NOMO-1 treated with DMSO at 0.1 percent for 48 hours (cell line): ENCODE measurements at regions not wholly inside any gene's neighbourhood (a gene's known extent, or its start where the extent isn't known, plus 50 kb on each side); places are given as distances from the start of the nearest gene placed in this dataset.

Experiments used
- DNase-seq: peaks from one replicate; lab custom pipeline; 2025; ENCODE audit not compliant: unreplicated experiment; lab: John Stamatoyannopoulos, UW

GRCh38 chr12:105793421-105793820 is 345.3 kb downstream of the NUAK1 start:
- no peak for DNase-seq

- no peak for DNase-seq
Measured at GRCh38 chr12:105798256-105798845, 340.4 kb downstream of the NUAK1 start.

- no peak for DNase-seq
Measured at GRCh38 chr12:105799103-105799502, 339.7 kb downstream of the NUAK1 start.

GRCh38 chr12:105801351-105801750 is 337.4 kb downstream of the NUAK1 start:
- no peak for DNase-seq

- no peak for DNase-seq
Measured at GRCh38 chr12:105803292-105803691, 335.5 kb downstream of the NUAK1 start.

- no peak for DNase-seq
Measured at GRCh38 chr12:105804591-105805265, 334.0 kb downstream of the NUAK1 start.

GRCh38 chr12:105805730-105806399 is 332.9 kb downstream of the NUAK1 start:
- no peak for DNase-seq

GRCh38 chr12:105806400-105806770 is 332.4 kb downstream of the NUAK1 start:
- no peak for DNase-seq

- DNase-seq = no peak
Measured at GRCh38 chr12:105812366-105812765, 326.4 kb downstream of the NUAK1 start.

- no peak for DNase-seq
Measured at GRCh38 chr12:105813201-105813600, 325.6 kb downstream of the NUAK1 start.

- no peak for DNase-seq
Measured at GRCh38 chr12:105814283-105814682, 324.5 kb downstream of the NUAK1 start.

- no peak for DNase-seq
Measured at GRCh38 chr12:105819549-105819948, 319.2 kb downstream of the NUAK1 start.

- DNase-seq = peak; percentile 82
Measured at GRCh38 chr12:105820429-105821125, 318.2 kb downstream of the NUAK1 start.

- peak; percentile 27 for DNase-seq
Measured at GRCh38 chr12:105822131-105823105, 316.3 kb downstream of the NUAK1 start.

- DNase-seq = no peak
Measured at GRCh38 chr12:105823810-105824209, 314.9 kb downstream of the NUAK1 start.

- no peak for DNase-seq
Measured at GRCh38 chr12:105825141-105825540, 313.6 kb downstream of the NUAK1 start.

- DNase-seq = no peak
Measured at GRCh38 chr12:105831372-105831771, 307.4 kb downstream of the NUAK1 start.

- no peak for DNase-seq
Measured at GRCh38 chr12:105832021-105832420, 306.7 kb downstream of the NUAK1 start.

GRCh38 chr12:105832806-105833205 is 305.9 kb downstream of the NUAK1 start:
- no peak for DNase-seq

- no peak for DNase-seq
Measured at GRCh38 chr12:105834496-105834895, 304.3 kb downstream of the NUAK1 start.
